Panc1 (cell line): ENCODE measurements at regions not wholly inside any gene's neighbourhood (a gene's known extent, or its start where the extent isn't known, plus 50 kb on each side); places are given as distances from the start of the nearest gene placed in this dataset.
A peak's percentile ranks its signal among the peaks of the same experiment; 100 is the strongest.

ENCODE experiments used
- ATAC-seq: fragments of 200-7000 bp; cut with Tn5 transposase; 2 replicates; pipeline ENCODE4 v1.9.1; 2020; ENCODE audit warnings: mild to moderate bottlenecking, moderate library complexity
- BruUV-seq: library from RNA; stranded (reverse); fragments of 400-500 nt; replicated peaks from 2 replicates; lab custom pipeline; 2021; lab: Mats Ljungman, UMichigan
- CTCF ChIA-PET: fragments of 300-600 bp; sonication (Branson Sonifier 250); formaldehyde crosslinking; loops from one replicate; lab custom pipeline; 2022; ENCODE audit warnings: antibody characterized with exemption; lab: Charles Lee
- POLR2A ChIA-PET: fragments of 300-600 bp; sonication (Branson Sonifier 250); formaldehyde crosslinking; loops from one replicate; lab custom pipeline; 2022; ENCODE audit warnings: antibody characterized with exemption; lab: Charles Lee
- DNase-seq: peaks from one replicate; pipeline ENCODE4 v3.0.0-alpha.2; 2010; ENCODE audit warnings: low read depth, low spot score
- H3K27ac ChIP-seq: 2 replicates; pipeline ENCODE4 v1.5.1; 2011; ENCODE audit warnings: mild to moderate bottlenecking, low read length, inconsistent platforms
- H3K27me3 ChIP-seq: fragments of 200-500 bp; sonication (Bioruptor generic); 2 replicates; pipeline ENCODE4 v1.6.0; 2014; ENCODE audit warnings: low read length, inconsistent platforms; ENCODE audit not compliant: control insufficient read depth, insufficient read depth
- H3K36me3 ChIP-seq: fragments of 200-500 bp; sonication (Bioruptor generic); 2 replicates; pipeline ENCODE4 v1.5.1; 2014; ENCODE audit warnings: inconsistent platforms, mild to moderate bottlenecking, low read length, moderate library complexity; ENCODE audit not compliant: control insufficient read depth, insufficient read depth
- H3K4me1 ChIP-seq: 2 replicates; pipeline ENCODE4 v1.5.1; 2011; ENCODE audit warnings: inconsistent platforms, mild to moderate bottlenecking, low read length, moderate library complexity; ENCODE audit not compliant: control insufficient read depth, insufficient read depth
- H3K4me3 ChIP-seq, 2 experiments: 2 replicates each; pipeline ENCODE4 v1.5.1; 2011 to 2012; ENCODE audit warnings: low read depth in 2 of 2, low read length in 2 of 2, mild to moderate bottlenecking in 2 of 2, inconsistent platforms in 1 of 2, moderate library complexity in 1 of 2
- H3K9me3 ChIP-seq: fragments of 200-500 bp; sonication (Bioruptor generic); 2 replicates; pipeline ENCODE4 v1.5.1; 2014; ENCODE audit warnings: low read depth, mild to moderate bottlenecking, inconsistent platforms, low read length, moderate library complexity; ENCODE audit not compliant: control insufficient read depth, insufficient read depth
- POLR2AphosphoS5 ChIP-seq: IDR thresholded peaks from 2 replicates; pipeline ENCODE4 v1.6.1; 2012; ENCODE audit warnings: mild to moderate bottlenecking, low read depth, low read length, moderate library complexity
- SIN3A ChIP-seq: IDR thresholded peaks from 2 replicates; pipeline ENCODE4 v1.6.1; 2012; ENCODE audit warnings: low read depth, mild to moderate bottlenecking, low read length, moderate library complexity, borderline replicate concordance; ENCODE audit not compliant: insufficient read depth
- TCF7L2 ChIP-seq: IDR thresholded peaks from 2 replicates; pipeline ENCODE4 v1.6.1; 2011; ENCODE audit warnings: mild to moderate bottlenecking, low read depth, low read length, inconsistent platforms
- in situ Hi-C: cut with HindIII; loops from 2 replicates; pipeline ENCODE4 v1.10.0; 2016; ENCODE audit warnings: low sequenced_read_pairs, low pct_unique_long_range_greater_than_20kb
- intact Hi-C: fragments of 100-400 bp; cut with micrococcal nuclease; formaldehyde crosslinking; loops from one replicate; pipeline ENCODE4 v1.10.0; 2022; ENCODE audit not compliant: unreplicated experiment
- TF ChIP-seq, protein P1 (sequence below): fragments of 450-650 bp; IDR thresholded peaks from 2 replicates; pipeline ENCODE4 v1.5.1; 2017; ENCODE audit warnings: mild to moderate bottlenecking
- TF ChIP-seq, protein P2 (sequence below), 2 experiments: IDR thresholded peaks; 2 replicates each; pipeline ENCODE4 v1.6.1; 2011 to 2012; ENCODE audit warnings: low read depth in 2 of 2, control low read depth in 1 of 2, low read length in 1 of 2, mild to moderate bottlenecking in 1 of 2, moderate library complexity in 1 of 2; ENCODE audit not compliant: insufficient read depth in 1 of 2

DNA sequence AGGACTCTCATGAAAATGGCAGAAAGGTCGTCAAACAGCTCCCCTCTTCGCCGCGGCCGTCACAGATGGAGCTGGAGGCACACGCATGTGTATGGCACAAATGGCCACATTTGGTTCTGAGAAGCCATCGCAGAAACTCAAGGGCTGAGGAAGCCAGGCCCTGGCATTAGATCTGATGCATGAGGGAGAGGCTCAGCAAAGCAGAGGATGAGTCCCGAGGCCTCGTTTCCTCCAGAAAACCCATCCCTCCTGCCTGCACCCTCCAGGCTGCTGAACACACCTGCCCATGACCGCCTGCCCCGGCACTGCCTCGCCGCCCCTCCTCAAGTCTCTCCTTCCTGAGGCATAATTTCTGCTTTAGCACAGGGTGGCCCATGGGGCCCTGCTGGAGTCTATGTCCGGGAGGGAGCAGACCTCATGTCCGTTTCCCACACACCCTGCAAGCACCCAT, 240.3 kb downstream of the DLL1 start:
- no peaks in the 10 kb centered on the region for H3K36me3 ChIP-seq
- BruUV-seq: no TSS peak
- H3K9me3 ChIP-seq: no peaks in the 10 kb centered on the region
- intact Hi-C loops (no loop called here), in situ Hi-C loops (no loop called here)
- peaks cover 3% of the 10 kb centered on the region; the same call in 1 of the 2 replicates for H3K27me3 ChIP-seq
- H3K4me1 ChIP-seq: no peaks in the 10 kb centered on the region
- no peak for ATAC-seq
- ChIA-PET CTCF (no interaction called here), POLR2A (no interaction called here)
- H3K4me3 ChIP-seq: no peak overlapping the region
- H3K27ac ChIP-seq: no peak overlapping the region
- DNase-seq: no peak
- TF ChIP-seq TCF7L2 (no peak), POLR2AphosphoS5 (no peak), SIN3A (no peak)
- TF ChIP-seq, protein P1, sequence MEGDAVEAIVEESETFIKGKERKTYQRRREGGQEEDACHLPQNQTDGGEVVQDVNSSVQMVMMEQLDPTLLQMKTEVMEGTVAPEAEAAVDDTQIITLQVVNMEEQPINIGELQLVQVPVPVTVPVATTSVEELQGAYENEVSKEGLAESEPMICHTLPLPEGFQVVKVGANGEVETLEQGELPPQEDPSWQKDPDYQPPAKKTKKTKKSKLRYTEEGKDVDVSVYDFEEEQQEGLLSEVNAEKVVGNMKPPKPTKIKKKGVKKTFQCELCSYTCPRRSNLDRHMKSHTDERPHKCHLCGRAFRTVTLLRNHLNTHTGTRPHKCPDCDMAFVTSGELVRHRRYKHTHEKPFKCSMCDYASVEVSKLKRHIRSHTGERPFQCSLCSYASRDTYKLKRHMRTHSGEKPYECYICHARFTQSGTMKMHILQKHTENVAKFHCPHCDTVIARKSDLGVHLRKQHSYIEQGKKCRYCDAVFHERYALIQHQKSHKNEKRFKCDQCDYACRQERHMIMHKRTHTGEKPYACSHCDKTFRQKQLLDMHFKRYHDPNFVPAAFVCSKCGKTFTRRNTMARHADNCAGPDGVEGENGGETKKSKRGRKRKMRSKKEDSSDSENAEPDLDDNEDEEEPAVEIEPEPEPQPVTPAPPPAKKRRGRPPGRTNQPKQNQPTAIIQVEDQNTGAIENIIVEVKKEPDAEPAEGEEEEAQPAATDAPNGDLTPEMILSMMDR: no peak
- TF ChIP-seq, protein P2, sequence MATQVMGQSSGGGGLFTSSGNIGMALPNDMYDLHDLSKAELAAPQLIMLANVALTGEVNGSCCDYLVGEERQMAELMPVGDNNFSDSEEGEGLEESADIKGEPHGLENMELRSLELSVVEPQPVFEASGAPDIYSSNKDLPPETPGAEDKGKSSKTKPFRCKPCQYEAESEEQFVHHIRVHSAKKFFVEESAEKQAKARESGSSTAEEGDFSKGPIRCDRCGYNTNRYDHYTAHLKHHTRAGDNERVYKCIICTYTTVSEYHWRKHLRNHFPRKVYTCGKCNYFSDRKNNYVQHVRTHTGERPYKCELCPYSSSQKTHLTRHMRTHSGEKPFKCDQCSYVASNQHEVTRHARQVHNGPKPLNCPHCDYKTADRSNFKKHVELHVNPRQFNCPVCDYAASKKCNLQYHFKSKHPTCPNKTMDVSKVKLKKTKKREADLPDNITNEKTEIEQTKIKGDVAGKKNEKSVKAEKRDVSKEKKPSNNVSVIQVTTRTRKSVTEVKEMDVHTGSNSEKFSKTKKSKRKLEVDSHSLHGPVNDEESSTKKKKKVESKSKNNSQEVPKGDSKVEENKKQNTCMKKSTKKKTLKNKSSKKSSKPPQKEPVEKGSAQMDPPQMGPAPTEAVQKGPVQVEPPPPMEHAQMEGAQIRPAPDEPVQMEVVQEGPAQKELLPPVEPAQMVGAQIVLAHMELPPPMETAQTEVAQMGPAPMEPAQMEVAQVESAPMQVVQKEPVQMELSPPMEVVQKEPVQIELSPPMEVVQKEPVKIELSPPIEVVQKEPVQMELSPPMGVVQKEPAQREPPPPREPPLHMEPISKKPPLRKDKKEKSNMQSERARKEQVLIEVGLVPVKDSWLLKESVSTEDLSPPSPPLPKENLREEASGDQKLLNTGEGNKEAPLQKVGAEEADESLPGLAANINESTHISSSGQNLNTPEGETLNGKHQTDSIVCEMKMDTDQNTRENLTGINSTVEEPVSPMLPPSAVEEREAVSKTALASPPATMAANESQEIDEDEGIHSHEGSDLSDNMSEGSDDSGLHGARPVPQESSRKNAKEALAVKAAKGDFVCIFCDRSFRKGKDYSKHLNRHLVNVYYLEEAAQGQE (IDR thresholded peaks at IDR 0.05; ENCODE audit: insufficient read depth in 1 of 2, low read depth in 2 of 2, low read length in 1 of 2): no peak

DNA sequence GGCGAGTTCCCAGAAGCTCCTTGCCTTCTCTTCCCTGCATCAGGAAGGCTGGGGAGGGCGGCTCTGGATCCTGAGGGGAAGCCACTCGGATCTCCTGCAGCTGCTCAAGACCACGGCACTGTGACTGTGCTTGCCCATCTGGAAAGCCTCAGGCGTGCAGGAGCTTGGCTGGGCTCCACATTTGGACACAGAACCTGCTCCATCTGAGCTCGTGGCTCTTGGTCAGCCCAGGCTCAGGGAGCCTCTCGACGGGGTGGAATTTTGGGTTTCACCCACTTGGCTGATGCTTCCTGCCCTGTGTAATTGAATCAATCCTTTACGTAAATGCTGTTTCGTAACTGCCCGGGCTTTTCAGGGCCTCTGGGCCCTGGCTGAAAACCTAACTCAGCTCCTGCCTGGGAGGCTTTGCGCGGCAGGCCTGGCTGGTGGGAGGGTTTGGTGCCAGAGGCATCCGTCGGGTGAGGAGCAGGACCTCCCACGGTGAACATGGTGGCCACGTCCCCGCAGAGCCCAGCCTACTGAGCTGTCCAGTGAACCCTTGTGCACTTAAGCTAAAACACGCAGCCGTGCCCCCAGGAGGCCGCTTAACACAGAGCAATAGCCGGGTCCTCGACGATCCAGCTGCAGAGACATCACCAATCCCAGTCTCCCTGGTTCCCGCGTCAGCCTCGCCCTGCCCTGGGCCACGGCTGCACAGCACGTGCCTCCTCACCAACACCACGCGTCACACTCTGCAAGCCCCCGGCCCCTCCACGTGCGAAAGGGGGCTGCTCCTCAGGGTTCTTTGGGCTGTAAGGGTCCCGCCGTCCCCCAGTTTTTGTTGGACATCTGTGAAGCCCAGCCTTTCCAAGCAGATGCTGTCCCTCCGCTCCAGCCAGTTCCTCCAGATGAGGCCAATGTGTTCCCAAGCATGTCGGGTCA, 241.0 kb downstream of the DLL1 start:
- intact Hi-C loops (no loop called here), in situ Hi-C loops (no loop called here)
- 0 out of 2 replicates have a peak, but pooled peaks have one; percentile 36 for ATAC-seq
- CTCF ChIA-PET: no interaction called here
- POLR2A ChIA-PET: interaction anchor here (0.5 kb wide), 1 partner anchor 1053 kb away, joined by 7 read pairs; no protein-coding TSS in a partner anchor
- Histone ChIP-seq H3K36me3 (no peaks in the 10 kb centered on the region), H3K4me1 (no peaks in the 10 kb centered on the region), H3K27ac (no peak overlapping the region), H3K27me3 (peaks cover 3% of the 10 kb centered on the region), H3K4me3 (no peak overlapping the region), H3K9me3 (no peaks in the 10 kb centered on the region)
- TF ChIP-seq POLR2AphosphoS5 (no peak), SIN3A (no peak), TCF7L2 (no peak)
- TF ChIP-seq, protein P2 (IDR thresholded peaks at IDR 0.05; ENCODE audit: insufficient read depth in 1 of 2, low read depth in 2 of 2, low read length in 1 of 2): no peak
- TF ChIP-seq, protein P1: no peak
- BruUV-seq: no TSS peak
- no peak for DNase-seq
